ENCODE measurements at regions not wholly inside any gene's neighbourhood (a gene's known extent, or its start where the extent isn't known, plus 50 kb on each side); places are given as distances from the start of the nearest gene placed in this dataset.
"Not testable (repeated sequence)": the region's sequence is repeated elsewhere in the genome, so short reads cannot be mapped to it uniquely, and the experiment has no call there.

- TF ChIP-seq POLR2A, POLR2AphosphoS5 (IDR thresholded peaks at IDR 0.05; ENCODE audit: low read depth, low read length): not testable (repeated sequence)
These were observed 254.5 kb downstream of the MEX3B start for GRCh38 chr15:81791322-81791721.

All from GM12891 (cell line).